Stimulated activated CD8-positive, alpha-beta memory T cell treated with anti-CD3 and anti-CD28 coated beads, Interleukin-15, amount 100 ng/mL, for 1 hour (primary cell): ENCODE measurements at regions not wholly inside any gene's neighbourhood (a gene's known extent, or its start where the extent isn't known, plus 50 kb on each side); places are given as distances from the start of the nearest gene placed in this dataset.

Experiments
- DNase-seq: peaks from one replicate; pipeline ENCODE4 v3.0.0-alpha.2; 2020; ENCODE audit warnings: low read depth

DNA sequence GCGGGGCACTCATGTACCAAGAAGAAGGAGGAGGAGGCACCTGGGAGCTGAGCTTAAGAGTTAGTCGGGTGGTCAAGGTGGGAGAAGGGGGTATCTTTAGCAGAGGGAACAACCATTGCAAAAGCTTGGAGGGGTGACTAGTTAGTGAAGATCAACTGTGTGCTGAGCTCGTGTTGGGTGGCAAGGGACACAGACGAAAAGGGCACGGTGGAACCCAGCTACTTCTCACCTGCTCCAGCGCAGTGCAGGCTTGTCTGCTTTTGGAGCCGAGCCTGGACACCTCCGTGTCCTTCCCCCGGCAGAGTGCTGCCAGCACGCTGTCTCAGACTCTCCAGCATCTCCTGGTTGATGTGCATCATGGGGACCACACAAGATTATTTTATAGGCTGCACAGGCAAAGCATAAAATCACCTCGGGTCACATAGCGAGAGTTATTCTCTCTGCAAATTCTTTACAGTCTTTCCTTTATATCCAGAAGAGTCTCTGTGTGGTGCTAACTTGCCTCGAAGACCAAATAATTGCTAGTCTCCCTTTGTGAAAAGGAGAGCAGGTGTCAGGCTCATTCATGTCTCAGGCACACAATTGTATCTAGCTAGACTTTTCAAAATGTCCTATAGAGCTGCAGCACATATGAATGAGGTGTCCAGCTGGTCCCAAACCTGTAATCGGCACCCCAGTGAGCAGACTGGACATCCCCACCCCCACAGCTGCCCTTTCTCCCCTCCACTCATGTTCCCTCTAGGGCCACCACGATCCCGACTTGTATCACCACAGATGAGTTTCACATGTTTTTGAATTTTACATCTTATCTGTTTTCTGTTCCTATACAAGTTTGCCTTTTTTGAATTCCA lies 123.4 kb downstream of the CEBPB start:
- DNase-seq, result no peak

GRCh38 chr20:50314678-50315335 lies 124.2 kb downstream of the CEBPB start:
- DNase-seq, result no peak

GRCh38 chr20:50315586-50316551 lies 125.2 kb downstream of the CEBPB start:
- DNase-seq, result no peak

DNA sequence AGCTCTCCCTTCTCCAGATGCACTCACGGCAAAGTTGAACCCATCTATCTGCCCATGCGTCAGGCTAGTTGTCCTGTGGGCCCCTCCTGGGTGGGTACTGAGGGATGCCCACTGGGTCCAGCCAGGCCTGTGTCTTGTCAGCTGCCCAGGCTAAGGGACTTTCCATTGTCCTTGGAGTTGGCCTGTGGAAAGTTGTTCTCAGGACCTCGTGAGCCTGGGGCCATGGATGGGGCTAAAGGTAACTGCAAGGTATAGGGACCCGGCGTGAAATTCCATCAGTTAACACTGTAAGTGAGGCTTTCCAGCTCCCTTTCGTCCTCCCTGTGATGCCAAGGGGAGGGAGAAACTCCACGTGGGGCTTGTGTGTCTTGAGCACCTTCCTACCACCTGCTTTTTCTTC lies 126.5 kb downstream of the CEBPB start:
- no peak for DNase-seq

DNA sequence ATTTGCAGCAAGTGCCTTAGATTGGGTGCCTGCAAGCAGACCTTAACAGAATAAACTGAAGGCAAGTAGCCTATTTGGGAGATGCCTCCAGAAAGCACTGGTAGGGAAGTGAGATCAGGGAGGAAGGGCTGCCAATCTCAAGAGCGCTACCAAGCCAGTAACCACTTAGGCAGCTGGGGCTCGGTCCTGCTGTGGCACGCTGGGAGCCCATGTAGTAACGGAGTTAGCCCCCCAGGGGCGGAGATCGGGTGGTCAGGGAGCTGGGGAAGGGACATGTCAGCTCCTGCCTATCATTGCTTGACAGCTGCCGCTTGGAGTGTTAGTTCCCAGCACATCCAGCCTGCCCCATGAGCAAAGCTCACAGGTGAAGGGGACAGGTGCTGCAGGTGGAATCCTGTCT lies 127.0 kb downstream of the CEBPB start:
- no peak for DNase-seq

GRCh38 chr20:50318710-50319109 lies 128.1 kb downstream of the CEBPB start:
- no peak for DNase-seq

DNA sequence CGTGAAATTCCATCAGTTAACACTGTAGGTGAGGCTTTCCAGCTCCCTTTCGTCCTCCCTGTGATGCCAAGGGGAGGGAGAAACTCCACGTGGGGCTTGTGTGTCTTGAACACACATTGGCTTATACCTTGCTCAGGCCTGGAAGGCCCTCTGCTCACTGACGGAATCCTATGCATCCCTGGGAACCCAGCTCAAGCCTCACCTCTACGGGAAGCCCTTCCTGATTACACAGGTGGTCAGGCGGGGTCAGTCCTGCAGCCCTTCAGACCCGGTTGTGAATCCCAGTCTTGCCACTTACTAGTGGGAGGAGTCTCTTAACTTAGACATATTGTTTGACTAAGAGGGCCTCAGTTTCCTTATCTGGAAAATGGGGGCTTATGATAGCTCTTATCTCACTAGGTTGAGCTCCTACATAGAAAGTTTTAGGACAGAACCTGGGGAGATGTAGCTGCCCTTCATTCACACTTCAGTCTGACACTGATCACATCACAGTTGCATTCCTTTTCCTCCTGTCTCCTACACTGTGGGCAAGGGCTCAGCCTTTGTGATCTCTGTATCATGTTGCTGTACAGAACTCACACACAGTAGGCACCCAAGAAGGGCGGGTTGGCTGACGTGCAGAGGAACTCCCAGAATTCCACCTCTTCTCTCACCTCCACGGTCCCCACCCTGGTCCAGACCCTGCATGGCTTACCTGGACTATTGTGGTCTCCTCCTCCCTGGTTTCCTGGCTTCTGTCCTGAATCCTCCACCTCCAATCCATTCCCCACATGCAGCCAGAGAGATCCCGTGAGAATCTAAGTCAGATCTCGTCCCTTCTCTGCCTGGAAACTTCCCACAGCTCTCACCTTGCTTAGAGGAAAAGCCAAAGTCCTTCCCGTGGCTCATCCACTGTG lies 129.6 kb downstream of the CEBPB start:
- DNase-seq, result no peak

DNA sequence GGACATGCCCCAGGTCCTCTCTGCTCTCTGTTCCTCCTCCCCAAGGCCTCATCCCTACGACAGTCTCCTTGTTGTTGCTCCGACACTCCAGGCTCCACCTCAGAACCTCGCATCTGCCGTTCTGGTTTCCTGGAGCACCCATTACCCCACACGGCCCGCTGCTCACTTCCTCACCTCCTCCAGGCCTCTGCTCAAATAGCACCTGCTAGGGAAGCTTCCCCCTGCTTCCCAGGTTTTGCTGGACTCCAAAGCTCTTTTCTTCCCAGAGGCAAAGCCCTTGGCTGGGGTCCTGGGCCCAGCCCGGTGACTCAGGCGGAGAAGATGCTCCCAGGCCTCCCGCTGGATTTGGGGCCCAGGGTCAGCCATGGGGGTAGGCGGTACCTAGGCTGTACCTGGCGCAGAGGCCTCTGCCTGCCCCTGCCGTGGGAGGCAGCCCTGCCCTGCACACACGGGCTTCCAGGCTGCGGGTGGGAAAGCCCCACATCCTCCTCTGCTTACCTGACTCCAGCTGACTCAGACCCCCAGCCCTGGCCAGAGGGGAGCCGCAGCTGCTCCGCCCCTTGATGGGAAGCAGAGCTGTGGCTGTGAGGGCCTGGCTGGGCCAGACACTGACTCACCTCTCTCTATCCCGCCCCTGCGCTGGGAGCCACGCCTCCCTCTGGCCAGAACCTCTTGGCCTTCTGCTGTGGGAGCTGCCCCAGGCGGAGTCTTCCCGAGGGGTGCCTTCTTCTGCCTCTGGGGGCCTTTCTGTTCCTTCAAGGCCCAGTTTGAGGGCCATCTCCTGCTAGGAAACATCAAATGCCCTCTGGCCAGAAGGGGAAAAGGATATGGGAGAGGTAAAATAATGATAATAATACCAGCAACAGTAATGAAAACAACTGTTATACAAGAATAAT lies 130.5 kb downstream of the CEBPB start:
- DNase-seq, result no peak

DNA sequence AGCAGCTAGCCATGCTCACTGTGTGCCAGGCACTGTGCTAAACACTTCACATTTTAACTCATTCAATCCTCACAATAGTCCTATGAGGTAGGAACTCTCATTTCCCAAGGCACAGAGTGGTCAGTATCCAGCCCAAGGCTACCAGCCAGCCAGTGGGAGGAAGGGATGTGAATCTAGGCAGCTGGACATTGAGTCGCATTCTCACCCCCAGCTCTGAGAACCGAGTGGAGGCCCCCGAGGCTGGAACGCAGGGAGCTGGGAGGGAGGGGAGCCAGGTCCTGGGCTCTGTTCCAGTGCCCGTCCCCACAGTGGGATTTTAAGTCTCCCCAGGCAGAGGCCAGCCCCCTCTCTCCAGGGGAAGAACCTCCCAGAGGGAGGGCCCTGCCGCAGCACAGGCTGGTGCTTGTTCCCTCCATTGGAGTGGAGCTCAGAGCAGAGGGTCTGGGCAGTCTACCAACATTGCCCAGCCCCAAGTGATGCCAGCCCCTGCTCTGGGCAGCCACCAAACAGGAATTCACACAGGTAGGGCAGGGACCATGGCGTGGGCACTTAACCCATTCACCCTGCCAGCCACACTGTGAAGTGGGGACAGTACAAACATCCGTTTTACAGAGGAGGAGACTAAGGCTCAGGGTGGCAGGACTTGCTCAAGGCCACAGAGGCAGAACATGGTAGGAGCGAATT lies 131.3 kb downstream of the CEBPB start:
- DNase-seq, result no peak

DNA sequence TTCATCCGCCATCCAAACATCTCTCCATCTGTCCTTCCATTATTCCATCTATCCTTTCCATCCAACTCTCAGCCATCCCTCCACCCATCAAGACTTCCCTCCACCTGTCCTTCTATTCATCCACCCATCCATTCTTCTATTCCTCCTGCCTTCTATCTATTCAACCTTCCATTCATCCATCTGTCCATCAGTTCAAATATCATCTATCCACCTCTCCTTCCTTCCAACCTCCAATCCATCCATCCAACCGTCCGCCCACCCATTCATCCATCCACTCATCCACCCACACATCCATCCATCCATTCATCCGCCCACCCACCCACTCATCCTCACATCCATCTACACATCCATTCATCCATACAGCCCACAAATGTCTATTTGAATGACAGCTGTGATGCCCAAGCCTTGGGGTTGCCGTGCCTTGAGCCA lies 132.1 kb downstream of the CEBPB start:
- DNase-seq, result no peak

DNA sequence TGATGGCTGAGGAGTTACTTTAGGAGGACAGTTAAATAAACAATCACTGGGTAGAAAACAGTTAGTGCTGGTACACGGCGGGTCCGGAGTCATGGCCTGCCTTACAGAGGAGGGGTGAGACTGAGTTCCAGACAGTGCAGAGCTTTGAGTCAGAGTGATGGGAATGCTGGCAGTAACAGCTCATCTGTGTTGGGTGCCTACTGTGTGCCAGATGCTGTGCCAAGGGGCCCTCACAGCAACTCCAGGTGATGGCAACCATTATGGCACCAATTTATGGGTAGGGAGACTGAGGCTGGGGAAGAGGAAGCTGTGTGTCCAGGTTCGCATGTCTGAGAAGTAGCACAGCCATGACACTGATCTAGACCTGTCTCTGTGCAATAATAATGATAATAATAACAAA lies 132.6 kb downstream of the CEBPB start:
- DNase-seq, result no peak

DNA sequence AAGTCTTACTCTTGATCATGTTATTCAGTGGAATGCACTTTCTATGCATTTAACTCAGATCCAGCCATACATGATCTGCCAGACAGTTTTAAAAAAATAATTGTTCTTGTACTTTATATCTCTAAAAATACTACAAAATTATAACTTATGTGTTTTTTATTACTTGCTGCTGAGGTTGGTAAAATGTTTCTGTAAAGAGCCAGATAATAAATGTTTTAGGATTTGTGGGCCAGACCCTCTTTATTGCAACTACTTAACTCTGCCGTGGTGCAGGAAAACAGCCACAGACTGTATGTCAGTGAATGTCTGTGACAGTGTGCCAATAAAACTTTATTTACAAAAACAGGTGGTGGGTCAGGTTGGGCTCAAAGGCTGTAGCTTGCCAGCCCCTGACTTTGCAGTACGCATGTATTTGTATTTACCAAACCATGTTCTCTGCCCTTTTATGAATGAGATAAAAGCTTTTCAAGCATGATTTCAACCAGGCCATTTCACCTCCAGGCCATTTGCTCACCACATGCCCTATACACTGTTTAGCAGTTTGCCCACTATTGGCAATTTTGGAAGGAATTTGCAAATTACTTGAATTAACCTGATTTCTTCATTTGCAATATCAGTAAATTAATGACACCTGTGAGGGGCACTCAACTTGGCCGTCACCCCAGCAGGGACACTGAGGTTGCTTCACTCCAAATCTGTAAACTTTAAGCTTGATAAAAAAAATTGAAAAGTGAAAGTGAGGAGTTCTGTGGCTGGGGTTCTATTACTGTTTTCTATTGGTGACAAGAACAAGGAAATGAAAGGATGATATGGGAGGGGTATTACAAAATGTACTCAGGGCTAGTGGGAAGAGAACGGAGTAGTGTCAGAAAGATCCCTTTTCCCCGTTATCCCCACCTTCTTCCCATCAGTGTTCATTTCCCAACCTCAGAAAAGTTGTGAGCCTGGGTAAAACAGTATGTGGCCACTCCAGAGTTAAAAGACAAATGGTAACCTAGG lies 133.4 kb downstream of the CEBPB start:
- no peak for DNase-seq

DNA sequence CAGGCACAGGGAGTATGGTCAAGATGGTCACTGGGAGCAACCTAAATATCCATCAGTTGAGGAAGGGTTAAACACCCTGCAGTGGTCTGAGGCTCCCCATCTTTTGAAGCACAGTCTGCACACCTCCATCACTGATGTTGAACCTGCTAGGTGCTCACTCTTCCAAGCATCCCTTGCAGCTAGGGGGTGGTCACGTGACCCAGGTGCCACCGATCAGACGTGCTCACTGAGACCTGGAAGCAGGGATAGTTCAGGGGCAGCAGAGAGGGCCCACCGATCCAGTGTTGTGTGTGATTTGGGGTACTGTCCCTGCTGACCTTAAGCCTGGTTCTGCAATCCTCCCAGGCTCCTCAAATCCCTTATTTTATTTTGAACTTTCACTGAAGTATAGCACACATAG lies 134.6 kb downstream of the CEBPB start:
- DNase-seq, result no peak

DNA sequence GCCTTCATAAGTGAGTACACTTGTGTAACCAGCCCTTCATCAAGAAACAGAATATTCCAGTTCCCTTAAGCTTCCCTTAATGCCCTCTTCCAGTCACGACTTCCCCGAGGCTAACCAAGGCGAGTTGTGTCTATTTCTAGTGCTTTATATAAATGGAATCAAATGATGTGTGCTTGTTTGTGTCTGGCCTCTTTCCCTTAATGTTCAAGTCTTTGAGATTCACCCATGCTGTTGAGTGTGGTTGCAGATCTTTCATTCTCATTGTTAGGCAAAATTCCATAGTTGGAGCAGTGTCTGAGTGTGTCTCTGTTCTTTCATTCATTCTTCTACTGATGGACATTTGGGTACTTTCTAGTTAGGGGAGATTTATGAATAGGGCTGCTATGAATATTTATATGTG lies 135.0 kb downstream of the CEBPB start:
- no peak for DNase-seq

- no peak for DNase-seq
These were observed 137.0 kb downstream of the CEBPB start for GRCh38 chr20:50327666-50328065.

DNA sequence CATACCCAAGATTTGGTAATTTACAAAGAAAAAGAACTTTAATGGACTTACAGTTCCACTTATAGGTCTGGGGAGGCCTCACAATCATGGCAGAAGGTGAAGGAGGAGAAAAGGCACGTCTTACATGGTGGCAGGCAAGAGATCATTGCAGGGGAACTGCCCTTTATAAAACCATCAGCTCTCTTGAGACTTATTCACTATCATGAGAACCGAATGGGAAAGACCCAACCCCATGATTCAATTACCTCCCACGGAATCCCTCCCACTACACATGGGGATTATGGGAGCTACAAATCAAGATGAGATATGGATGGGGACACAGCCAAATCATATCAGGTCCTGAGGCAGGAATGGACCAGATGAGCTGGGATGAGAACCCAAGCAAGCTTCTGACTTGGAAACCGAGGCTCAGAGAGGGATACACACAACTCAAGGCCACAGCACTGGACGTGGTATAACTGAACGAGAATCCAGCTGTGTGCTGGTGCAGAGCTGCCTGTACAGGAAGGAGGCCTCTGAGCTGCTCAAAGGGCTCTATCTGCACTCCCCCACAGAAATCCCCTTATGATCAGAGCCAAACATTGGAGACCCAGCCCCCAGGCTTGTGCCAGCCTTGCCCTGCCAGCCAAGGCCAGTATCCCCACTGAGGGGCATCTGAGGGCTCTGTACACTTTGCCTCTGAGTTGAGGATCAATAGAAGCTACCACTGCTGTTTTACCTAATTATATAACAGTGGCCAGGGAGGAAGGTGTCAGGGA lies 137.8 kb downstream of the CEBPB start:
- no peak for DNase-seq

DNA sequence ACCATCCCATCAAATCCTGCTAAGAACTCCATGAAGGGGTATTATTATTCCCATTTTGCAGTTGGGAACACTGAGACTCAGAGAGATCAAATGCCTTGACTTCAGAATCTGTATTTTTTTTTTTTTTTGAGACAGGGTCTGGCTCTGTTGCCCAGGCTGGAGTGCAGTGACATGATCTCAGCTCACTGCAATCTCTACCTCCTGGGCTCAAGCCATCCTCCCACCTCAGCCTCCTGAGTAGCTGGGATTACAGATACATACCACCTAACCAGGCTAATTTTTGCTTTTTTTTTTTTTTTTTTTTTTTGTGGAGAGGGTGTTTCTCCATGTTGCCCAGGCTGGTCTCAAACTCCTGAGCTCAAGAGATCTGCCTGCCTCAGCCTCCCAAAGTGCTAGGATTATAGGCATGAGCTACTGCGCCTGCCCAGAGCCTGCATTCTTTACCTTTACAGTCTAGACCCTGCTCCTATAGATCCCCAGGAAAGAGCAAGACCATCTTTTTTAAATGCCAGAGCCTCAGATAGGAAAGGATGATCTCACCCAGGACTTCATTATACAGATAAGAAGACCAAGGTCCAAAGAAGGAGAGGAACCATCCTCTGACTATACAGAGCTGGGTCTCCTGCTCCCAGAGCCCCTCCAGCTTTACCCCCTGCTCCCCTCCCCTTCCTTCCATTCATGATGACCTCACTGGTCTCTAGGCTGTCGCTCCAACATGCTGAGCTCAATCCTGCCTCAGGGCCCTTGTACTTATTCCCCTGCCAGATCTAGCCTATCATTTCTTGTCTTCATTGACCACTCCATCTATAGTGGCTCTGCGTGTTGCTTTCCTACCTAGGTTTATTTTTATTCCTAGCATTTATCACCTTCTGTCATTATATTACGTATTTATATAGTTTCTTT lies 138.6 kb downstream of the CEBPB start:
- no peak for DNase-seq
